DND-41 (cell line): ENCODE measurements at regions not wholly inside any gene's neighbourhood (a gene's known extent, or its start where the extent isn't known, plus 50 kb on each side); places are given as distances from the start of the nearest gene placed in this dataset.

Experiments
- EZH2 ChIP-seq: IDR thresholded peaks from 3 replicates; pipeline ENCODE4 v1.6.1; 2012; ENCODE audit warnings: borderline replicate concordance, low read depth, mild to moderate bottlenecking, moderate library complexity, low read length, inconsistent platforms; ENCODE audit not compliant: severe bottlenecking
- TF ChIP-seq, protein P1 (sequence below): IDR thresholded peaks from 2 replicates; pipeline ENCODE4 v1.5.1; 2012; ENCODE audit warnings: borderline replicate concordance, low read length, moderate library complexity, mild to moderate bottlenecking; ENCODE audit not compliant: poor library complexity, severe bottlenecking; ENCODE audit errors: extremely low read depth

GRCh38 chr4:75325318-75325979 lies 188.8 kb downstream of the RCHY1 start:
- TF ChIP-seq, protein P1, sequence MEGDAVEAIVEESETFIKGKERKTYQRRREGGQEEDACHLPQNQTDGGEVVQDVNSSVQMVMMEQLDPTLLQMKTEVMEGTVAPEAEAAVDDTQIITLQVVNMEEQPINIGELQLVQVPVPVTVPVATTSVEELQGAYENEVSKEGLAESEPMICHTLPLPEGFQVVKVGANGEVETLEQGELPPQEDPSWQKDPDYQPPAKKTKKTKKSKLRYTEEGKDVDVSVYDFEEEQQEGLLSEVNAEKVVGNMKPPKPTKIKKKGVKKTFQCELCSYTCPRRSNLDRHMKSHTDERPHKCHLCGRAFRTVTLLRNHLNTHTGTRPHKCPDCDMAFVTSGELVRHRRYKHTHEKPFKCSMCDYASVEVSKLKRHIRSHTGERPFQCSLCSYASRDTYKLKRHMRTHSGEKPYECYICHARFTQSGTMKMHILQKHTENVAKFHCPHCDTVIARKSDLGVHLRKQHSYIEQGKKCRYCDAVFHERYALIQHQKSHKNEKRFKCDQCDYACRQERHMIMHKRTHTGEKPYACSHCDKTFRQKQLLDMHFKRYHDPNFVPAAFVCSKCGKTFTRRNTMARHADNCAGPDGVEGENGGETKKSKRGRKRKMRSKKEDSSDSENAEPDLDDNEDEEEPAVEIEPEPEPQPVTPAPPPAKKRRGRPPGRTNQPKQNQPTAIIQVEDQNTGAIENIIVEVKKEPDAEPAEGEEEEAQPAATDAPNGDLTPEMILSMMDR = no peak
- TF ChIP-seq EZH2 = no peak
